GM18909 (cell line): ENCODE measurements at regions not wholly inside any gene's neighbourhood (a gene's known extent, or its start where the extent isn't known, plus 50 kb on each side); places are given as distances from the start of the nearest gene placed in this dataset.
A peak's percentile ranks its signal among the peaks of the same experiment; 100 is the strongest.
"Not testable (repeated sequence)": the region's sequence is repeated elsewhere in the genome, so short reads cannot be mapped to it uniquely, and the experiment has no call there.

Experiments used
- ATAC-seq: cut with Tn5 transposase; IDR thresholded peaks from one replicate; pipeline ENCODE4 v1.9.1; 2021; ENCODE audit warnings: mild to moderate bottlenecking; ENCODE audit not compliant: unreplicated experiment, poor library complexity

DNA sequence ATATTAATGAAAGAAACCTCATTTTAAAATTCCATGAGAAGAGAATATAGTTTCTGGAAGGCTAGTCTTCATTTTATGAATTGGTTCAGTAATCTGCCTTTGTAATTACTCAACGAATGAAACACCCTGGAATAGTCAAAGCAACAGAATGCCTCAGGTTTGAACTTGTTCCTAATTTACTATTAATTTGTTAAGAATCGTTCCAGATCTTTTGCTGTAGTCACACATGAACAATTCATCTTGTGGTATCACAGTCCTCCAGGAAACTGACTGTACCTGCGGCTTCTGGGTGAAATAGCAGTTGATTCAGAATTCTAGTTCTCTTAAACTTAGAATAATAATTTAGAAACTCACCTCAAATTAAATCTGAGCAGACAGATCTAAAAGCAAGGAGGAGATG is 282.7 kb upstream of the MAP2 start:
- ATAC-seq, result no peak

DNA sequence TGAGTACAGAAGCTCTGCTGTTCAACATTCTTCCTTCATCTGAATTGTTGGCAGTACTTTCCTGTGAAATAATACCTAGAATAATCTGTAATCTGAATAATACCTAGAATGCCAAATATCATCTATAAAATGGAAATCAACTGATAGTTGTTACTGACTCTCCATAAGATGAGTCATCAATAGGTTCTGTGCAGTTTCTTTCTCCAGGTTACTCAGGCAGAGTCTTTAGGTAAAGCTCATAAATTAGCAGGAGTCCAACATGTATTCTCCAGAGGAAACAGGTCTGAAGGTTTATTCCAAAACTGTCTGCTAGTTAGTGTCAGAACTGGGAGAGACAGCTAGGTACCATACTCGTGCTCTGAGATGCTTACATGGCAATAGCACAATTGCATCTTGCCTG is 282.0 kb upstream of the MAP2 start:
- no peak for ATAC-seq

DNA sequence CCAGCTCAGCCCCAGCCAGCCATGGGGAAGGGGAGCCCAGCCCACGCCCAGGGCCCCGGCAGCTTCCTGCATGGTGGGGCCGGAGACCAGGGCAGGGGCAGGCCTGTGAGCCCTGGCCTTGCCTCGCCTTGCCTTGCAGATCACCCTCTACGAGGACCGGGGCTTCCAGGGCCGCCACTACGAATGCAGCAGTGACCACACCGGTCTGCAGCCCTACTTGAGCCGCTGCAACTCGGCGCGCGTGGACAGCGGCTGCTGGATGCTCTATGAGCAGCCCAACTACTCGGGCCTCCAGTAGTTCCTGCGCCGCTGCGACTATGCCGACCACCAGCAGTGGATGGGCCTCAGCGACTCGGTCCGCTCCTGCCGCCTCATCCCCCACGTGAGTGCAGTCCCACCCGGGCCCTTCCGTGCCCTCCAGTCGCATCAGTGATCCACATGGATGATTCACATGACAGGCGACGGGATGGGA is 278.6 kb upstream of the MAP2 start:
- not testable (repeated sequence) for ATAC-seq

DNA sequence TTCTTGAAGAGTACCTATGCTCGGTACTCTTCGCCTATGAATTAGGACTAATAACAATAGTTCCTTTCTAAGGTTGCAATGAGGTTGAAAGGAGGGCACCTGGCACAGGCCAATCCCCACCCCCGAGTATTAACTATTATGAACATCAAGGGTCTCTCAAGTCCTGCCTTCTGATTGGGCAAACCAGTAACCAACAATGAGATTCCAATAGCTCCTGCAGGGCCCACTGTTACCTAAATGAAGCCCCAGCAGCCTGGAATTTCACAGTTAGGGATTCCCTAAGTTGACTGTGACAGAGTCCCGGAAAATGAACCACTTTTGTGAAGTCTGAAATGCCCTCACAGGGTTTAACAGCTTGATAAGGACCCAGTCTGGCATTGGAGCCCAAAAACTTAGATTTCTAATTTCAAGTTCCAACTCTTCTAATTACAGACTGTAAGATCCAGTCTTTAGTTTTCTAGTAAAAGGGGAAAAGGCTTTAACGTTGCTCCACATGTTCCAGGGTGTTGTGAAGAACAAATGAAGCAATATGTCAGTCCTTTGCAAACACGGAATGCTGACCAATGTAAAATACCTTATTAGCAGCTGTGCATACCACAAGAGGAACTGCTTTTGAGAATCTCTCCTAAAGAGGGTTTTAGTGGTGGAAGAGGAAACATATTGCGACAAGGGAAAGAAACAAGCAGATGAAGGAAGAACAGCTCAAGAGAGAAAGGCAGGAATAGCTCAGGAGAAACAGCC is 277.7 kb upstream of the MAP2 start:
- no peak for ATAC-seq

DNA sequence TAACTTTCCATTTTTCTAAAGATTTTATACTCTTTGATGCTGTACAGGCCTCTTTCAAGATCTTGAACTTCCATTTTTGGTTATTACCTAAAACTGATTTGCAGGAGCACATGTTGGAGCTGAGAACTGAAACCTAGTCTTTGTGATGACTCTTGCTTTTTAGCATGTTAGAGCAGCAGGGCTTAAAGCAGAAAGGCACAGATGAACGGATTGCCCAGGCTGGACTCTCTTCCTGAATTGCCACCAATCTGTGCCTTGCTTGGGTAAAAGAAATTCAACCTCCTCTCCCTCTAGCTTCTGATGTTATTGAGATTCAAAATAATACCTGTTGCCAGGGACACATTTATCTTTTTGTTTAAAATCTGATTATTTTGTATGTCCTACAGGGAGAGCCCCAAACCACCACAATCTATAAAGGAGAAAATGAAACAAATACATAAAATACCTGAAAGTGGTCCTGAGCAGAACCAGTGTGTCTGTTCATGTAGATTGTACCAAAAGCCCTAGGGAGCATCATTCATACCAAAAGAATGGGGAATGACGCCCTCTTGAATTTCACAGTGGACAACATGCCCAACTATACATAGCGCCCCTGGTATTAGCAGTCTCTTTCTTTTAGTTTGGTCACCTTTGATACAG is 277.0 kb upstream of the MAP2 start:
- no peak for ATAC-seq

DNA sequence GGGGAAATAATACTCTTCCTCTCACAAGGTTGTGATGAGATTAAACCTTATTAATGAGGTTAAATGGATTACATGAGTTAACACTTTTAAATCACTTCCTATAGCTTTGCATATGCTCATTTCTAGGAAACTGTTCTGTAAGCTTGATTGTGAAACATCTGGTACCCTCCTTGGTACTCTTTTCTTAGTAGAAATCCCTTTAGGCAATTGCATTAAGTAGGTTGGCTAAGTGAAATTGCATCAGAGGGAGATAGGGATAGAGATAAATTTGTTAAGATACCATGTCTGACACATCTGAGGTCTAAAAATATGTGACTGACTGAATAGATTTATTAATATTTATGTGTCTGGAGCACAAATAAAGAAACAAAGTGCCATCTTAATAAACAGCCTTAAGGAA is 275.9 kb upstream of the MAP2 start:
- no peak for ATAC-seq

DNA sequence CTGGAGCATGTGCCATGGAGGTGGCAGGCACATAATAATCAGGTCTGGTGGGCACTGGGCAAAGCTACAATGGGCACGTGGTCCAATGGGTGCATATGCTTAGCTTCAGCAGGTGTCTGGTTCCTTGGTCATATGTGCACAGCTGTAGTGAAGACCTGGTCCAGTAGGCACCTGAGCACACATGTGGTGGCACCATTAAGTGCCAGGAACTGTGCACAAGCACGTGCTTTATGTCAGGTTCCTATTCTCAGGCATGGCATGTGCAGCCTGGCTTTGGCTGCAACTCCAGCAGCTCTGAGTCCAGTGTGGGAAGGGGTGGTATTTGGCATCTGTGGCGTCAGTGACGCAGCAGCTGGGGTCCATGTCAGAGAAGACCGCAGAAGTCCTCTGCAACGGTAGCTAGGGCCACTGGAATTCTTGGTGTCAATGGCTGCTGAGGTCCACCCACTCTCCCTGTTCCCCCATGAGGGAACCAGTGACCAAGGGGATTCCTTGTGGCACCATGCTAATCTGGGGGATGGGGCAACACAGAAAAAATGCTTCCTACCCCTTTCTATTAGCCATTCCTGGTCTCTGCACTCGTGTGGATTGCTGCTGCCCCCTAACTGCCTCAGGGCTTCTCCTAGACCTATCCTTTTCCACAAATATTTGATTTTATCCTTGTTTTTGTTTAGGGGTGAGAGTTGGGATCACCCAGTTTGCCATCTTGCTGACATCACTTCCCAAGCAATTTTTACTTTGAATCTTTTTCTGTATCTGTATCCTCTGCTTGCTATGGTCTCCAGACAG is 262.9 kb upstream of the MAP2 start:
- no peak for ATAC-seq

DNA sequence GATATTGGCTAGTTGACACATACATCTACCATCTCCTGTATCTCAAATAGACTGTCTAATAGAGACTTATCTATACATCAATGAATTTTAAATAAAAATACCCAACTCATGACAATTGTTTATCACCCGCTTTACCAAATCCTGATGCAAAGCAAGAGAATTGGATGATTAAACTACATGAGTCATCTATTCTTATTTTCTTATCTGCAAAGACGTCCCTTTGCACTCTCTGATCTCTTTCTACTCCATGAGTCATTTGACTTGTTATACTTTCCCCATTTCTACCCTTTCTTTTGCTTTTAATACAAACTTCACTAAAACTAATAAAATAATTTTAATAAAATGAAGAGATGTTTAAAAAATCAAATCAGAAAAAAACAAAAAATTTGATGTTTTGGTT is 261.7 kb upstream of the MAP2 start:
- no peak for ATAC-seq

DNA sequence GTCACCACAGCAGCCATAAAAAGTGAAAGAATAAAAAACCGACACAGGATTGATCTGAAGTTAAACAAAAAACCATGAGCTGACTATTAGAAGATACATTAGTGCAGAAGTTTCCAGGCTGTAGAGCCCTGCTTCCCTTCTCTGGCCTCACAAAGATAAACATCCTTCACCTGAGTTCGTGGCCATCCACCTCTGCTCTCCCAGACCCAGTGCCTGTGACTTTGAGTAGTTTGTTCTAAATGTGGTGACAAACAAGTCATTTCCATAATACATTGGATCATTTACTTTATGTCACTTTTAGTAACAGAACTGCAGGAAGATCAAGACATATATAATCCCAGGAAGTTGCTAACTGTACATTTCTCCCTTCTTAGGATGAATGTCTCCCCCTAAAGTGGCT is 241.9 kb upstream of the MAP2 start:
- ATAC-seq, result no peak

DNA sequence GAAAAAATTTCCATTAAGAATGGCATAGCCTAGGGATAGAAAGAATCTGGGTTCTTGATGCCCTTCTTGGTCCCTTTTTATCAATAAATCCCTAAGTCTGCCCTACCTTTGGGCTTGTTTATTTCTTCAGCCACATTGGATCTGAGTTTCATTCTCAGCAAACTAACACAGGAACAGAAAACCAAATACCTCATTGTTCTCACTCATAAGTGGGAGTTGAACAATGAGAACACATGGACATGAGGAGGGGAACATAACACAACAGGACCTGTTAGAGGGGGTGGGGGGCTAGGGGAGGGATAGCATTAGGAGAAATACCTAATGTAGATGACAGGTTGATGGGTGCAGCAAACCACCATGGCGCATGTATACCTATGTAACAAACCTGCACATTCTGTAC is 237.0 kb upstream of the MAP2 start:
- ATAC-seq, result not testable (repeated sequence)

DNA sequence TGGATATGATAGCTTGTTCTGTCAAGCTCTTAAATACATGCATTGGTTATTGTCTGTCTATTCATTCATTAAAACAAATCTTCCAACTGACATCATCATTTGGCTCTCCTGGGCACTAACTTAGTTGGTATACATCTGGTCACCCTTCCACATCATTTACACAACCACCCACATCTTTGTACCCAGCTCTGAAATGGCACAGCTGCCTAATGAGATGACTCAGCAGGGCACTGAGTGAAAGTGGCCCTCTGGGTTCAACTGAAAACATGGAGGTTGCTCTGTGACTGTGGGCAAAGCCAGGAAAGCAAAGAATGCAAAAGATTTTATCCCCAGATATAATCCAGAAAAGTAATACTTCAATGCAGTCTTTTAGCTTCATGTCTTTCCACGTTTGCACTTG is 234.0 kb upstream of the MAP2 start:
- no peak for ATAC-seq

DNA sequence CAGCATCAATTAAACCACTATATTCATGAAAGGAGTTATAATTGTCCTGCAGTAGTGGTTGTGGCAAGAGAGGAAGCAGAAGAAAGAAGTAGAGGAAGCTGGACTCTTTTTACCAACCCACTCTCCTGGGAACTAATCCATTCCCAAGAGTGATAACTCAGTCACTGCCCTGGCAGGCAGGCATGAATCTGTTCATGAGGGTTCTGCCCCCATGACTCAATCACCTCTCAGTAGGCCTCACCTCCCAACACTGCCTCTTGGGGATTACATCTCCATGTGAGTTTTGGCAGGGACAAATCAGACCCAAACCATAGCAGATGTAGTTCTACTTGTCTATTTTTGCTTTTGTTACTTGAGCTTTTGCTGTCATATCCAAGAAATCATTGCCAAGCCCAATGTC is 232.7 kb upstream of the MAP2 start:
- no peak for ATAC-seq

DNA sequence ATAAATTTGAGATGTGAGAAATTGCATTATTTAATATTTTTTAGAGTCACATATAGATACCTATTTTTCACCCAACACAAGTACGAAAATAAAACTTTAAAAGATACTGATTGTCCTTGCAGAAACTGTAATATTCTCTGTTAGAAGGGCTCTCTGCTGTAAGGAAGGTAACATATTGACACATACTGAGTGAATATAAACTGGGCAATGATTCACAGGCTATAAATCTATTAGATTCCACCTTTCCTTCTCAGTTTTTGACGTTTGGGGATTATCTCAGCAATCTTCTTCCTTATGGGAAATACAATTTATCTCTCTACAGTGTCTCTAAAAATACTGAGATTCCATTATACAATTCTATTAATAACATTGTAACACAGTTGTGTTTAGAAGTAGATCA is 229.1 kb upstream of the MAP2 start:
- ATAC-seq, result no peak

DNA sequence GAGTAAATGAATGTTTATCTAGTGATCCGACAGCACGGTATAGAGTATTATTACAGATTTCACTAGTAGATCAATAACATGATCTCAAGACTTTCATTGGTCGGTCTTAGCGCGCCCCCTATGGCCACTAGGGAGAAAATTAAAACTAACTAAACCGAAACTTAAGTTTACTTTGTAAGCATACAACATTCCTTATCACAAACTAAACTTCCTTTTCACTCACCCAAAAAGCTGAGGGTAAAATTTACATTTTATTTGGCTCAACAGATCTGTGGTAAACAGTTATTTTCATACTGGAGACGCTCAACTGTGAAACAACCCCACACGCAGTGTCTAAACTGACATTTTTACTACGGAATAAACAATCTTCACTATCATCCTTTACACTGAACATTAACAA is 215.6 kb upstream of the MAP2 start:
- ATAC-seq, result peak; percentile 79

DNA sequence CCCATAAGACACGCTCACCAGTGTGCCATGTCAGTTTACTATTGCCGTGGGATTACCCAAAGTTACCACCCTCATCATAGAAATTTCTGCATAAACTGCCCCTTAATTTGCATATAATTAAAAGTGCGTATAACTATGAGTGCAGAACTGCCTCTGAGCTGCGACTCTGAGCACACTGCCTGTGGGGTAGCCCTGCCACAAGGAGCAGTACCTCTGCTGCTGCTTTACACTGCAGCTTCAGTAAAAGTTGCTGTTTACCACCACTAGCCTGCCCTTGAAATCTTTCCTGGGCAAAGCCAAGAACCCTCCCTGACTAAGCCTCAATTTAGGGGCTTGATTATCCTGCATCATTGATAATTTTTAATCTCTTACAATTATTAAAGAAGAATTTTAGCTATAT is 213.9 kb upstream of the MAP2 start:
- ATAC-seq, result no peak

DNA sequence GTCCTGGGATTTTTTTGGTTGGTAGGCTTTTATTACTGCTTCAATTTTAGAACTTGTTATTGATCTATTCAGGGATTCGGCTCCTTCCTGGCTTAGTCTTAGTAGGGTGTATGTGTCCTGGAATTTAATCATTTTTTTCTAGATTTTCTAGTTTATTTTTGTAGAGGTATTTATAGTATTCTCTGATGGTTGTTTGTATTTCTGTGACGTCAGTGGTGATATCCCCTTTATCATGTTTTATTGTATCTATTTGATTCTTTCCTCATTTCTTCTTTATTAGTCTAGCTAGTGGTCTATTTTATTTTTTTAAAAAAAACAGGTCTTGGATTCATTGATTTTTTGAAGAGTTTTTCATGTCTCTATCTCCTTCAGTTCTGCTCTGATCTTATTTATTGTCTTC is 193.3 kb upstream of the MAP2 start:
- no peak for ATAC-seq

DNA sequence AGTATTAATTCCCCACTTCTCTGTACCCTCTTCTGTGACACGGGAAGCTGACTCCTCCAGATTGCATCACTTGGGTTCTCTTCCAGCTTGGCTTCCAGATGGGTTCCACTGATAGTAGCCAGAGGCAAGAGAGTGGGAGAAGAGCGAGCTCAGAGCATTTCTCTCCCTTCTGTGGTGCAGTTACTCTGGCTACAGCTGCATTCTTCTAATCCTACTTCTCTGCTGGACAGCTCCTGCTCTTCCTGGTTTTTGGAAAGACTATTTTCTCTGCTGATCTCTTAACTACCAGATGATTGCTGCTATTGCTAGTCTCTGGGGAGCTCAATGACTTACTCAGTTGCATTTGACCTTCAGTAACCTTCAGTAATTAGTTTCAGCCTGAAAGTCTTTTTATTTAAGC is 187.5 kb upstream of the MAP2 start:
- no peak for ATAC-seq

DNA sequence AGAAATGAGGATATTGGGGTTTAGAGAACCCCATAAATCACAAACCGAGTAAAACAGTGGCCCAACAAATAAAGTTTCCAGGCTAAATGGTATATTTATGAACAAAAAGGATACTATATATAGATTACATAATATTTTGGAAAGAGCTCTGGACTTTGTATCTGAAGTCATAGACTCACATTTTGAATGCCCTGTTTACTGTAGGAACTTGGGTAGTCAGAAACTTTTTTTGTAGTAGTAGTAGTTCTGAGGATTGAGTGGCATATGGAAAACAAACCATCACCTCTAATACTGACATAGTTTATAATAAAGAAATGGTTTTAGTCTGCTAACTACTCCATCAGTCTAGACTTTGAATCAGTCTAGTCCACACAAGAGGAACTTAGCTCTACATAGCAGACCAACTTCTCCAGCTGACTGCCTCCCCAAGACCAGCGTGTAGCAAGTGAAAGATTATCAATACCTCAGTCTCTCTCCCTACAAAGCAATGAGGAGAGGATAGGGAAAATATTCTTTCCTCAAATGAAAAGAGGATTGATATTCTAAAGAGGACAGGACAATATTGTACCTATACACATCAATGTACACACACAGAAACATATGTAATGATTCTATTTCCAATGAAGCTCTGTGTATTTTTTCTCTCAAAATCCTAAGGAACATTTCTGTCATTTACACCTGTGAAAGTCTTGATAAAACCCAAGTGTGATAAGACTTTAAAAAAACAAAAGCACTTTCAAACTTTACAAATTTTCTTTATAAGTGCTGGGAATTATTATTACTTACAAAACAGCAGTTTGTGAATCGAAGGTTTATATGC is 184.9 kb upstream of the MAP2 start:
- ATAC-seq, result no peak

DNA sequence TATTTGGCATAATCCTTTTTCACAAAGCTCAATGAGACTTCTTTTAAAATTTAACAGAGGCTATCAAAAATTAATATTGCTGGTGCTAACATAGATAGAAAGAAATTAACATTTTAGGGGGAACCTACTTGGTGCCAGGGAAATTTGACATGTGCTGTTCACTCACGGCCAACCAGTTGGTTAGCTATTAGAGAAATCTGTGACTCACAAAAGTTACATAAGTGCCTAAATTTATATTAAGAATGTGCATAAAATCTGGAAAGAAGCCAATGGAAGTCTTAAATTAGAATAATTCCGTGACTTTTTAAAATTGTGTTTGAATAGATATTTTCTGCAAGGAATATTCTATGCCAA is 184.3 kb upstream of the MAP2 start:
- ATAC-seq, result no peak

DNA sequence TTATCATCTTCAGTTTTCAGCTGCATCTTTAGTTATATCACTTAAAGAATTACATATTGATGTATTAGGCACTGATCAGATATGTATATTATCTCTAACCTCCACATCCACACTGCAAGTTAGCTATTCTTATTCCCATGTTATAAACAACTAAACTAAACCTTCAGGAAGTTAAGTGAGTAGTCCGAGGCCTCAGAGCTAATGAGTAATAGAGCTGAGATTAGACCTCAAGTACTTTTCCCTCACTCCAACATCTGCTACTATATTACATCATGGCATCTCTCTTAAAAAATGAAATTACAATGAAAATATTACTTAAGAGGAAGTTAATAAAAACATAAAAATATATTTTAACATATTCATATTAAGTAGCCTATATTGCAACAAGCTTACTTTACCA is 183.6 kb upstream of the MAP2 start:
- no peak for ATAC-seq

DNA sequence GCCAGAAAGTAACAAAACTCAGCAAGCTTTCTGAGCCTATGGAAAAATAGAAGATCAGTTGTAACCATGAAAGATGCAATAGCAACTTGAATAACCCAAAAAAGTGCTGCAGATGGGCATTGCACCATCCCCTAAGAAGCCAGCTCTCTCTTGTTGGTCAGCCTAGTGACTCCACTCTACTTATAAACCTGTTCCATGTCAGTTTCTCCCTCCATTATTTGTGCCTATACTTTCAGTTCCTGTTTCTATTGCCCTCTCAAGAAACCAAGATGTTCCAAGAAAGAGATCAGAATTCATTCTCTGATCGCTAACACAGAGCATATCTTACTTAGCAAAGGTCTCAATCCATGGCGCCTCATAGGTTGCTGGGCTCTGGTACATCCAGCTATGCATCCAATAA is 170.3 kb upstream of the MAP2 start:
- ATAC-seq, result no peak
